Spleen (tissue), 11 donors: ENCODE measurements at regions not wholly inside any gene's neighbourhood (a gene's known extent, or its start where the extent isn't known, plus 50 kb on each side); places are given as distances from the start of the nearest gene placed in this dataset.

Source experiments
- DNase-seq: peaks from one replicate; pipeline ENCODE4 v3.0.0-alpha.2; 2020
- H3K27ac ChIP-seq, 8 donors: fragments of 200-600 bp; sonication (generic) in 7 of 8; 1 replicate in 4 of 8; 2 replicates in 4 of 8; pipeline versions ENCODE4 v1.5.0 to v1.8.0; 2016 to 2021; ENCODE audit warnings: inconsistent platforms in 4 of 8, mild to moderate bottlenecking in 4 of 8, moderate library complexity in 1 of 8
- H3K27me3 ChIP-seq, 7 donors: fragments of 200-600 bp; sonication (generic) in 6 of 7; replicated peaks in 1 of 7; 1 replicate in 4 of 7; 2 replicates in 3 of 7; pipeline versions ENCODE4 v1.5.0 to v1.8.0; 2016 to 2021; ENCODE audit warnings: inconsistent platforms in 3 of 7, mild to moderate bottlenecking in 1 of 7
- H3K36me3 ChIP-seq, 6 donors: fragments of 200-600 bp; sonication (generic) in 5 of 6; 1 replicate in 4 of 6; 2 replicates in 2 of 6; pipeline versions ENCODE4 v1.5.0 to v1.8.0; 2016 to 2021; ENCODE audit warnings: inconsistent platforms in 2 of 6
- H3K4me1 ChIP-seq, 6 donors: fragments of 200-600 bp; sonication (generic) in 5 of 6; 1 replicate in 3 of 6; 2 replicates in 3 of 6; pipeline versions ENCODE4 v1.5.0 to v1.8.0; 2016 to 2021; ENCODE audit warnings: inconsistent platforms in 3 of 6
- H3K4me3 ChIP-seq, 8 donors: fragments of 200-600 bp; sonication (generic) in 7 of 8; 1 replicate in 4 of 8; 2 replicates in 4 of 8; pipeline versions ENCODE4 v1.5.0 to v1.8.0; 2016 to 2021; ENCODE audit warnings: inconsistent platforms in 4 of 8, mild to moderate bottlenecking in 4 of 8, moderate library complexity in 2 of 8
- H3K9me3 ChIP-seq, 8 donors: fragments of 200-600 bp; sonication (generic) in 7 of 8; 1 replicate in 4 of 8; 2 replicates in 4 of 8; pipeline versions ENCODE4 v1.5.0 to v1.8.0; 2016 to 2021; ENCODE audit warnings: inconsistent platforms in 4 of 8
- POLR2A ChIP-seq, 3 donors: fragments of 450-650 bp; IDR thresholded peaks; one replicate each; pipeline ENCODE4 v1.5.1; 2017; ENCODE audit warnings: antibody characterized with exemption in 3 of 3, mild to moderate bottlenecking in 1 of 3
- POLR2AphosphoS5 ChIP-seq, 3 donors: sonication (generic); formaldehyde crosslinking; IDR thresholded peaks; one replicate each; pipeline ENCODE4 v1.5.1; 2017; ENCODE audit warnings: antibody characterized with exemption in 3 of 3
- WGBS, 5 donors: extraction: QIAGEN DNeasy Blood & Tissue Kit in 3 of 5; methylation state at CpG; one replicate each; pipeline versions ENCODE4 v1.1.5 to v1.1.7; 2013 to 2018; 5-methylcytosine and 5-hydroxymethylcytosine counted together
- intact Hi-C: fragments of 100-400 bp; cut with DNase I; formaldehyde crosslinking; loops from one replicate; pipeline ENCODE4 v1.15.0; 2023; ENCODE audit warnings: low total_unique reads
- TF ChIP-seq, protein P1 (sequence below), 11 experiments: fragments of 200-600 bp in 7 of 11; fragments of 450-650 bp in 4 of 11; sonication (generic) in 4 of 11; IDR thresholded peaks in 8 of 11; conservative IDR thresholded peaks in 3 of 11; 1 replicate in 7 of 11; 2 replicates in 4 of 11; pipeline versions ENCODE4 v1.4.0 to v1.8.0; 2016 to 2021; ENCODE audit warnings: antibody characterized with exemption in 11 of 11, inconsistent platforms in 4 of 11, mild to moderate bottlenecking in 1 of 11
- donor health status: healthy with polysubstance abuse.
- donor health status: DM: no; HTN: no; CAD: no; lungs with moderate emphysema.
- donor health status: DM: no; HTN: no; CAD: no.
- donor health status: Bipolar disorder and iron deficiency.
- donor health status: healthy.
- donor health status: DM: no; HTN: no; CAD: no.
- donor health status: DM: yes; HTN: yes; CAD: no.

DNA sequence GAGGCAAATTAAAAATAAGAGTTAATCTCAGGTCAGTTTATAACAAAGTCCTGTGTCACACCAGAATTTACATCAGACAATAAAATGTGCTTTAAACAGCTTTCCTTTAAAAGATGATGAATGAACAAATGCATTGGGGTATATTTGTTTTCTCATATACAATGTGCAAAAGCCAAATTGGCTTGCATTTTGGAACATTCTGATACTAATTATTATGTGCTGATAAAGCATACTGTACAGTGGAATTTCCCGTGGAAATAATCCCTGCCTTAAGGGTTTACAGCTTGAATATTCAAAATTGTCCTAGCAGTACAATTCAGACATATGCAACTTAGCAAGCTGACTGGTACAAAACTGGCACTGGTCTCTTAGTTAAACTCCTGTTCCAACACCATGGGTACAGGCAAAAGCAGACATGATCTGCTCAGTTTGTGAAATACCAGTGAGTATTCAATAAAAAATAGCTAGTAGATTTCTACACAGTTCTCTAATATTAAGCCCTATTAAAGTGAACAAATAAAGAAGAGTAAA lies 373.4 kb downstream of the SLITRK1 start:
- intact Hi-C loops: no loop called here
- H3K27me3 ChIP-seq: no peaks in the 10 kb centered on the region
- H3K4me3 ChIP-seq: no peak overlapping the region
- WGBS, 5 donors: 48 to 62% (median 59%) methylated on average over 1 of the region's 1 CpG
- DNase-seq: no peak
- no peaks in the 10 kb centered on the region for H3K4me1 ChIP-seq
- H3K27ac ChIP-seq: no peak overlapping the region
- H3K36me3 ChIP-seq: no peaks in the 10 kb centered on the region
- TF ChIP-seq, protein P1, sequence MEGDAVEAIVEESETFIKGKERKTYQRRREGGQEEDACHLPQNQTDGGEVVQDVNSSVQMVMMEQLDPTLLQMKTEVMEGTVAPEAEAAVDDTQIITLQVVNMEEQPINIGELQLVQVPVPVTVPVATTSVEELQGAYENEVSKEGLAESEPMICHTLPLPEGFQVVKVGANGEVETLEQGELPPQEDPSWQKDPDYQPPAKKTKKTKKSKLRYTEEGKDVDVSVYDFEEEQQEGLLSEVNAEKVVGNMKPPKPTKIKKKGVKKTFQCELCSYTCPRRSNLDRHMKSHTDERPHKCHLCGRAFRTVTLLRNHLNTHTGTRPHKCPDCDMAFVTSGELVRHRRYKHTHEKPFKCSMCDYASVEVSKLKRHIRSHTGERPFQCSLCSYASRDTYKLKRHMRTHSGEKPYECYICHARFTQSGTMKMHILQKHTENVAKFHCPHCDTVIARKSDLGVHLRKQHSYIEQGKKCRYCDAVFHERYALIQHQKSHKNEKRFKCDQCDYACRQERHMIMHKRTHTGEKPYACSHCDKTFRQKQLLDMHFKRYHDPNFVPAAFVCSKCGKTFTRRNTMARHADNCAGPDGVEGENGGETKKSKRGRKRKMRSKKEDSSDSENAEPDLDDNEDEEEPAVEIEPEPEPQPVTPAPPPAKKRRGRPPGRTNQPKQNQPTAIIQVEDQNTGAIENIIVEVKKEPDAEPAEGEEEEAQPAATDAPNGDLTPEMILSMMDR (IDR thresholded peaks at IDR 0.05 in 8 of 11, conservative IDR thresholded peaks at IDR 0.05 in 3 of 11): no peak
- TF ChIP-seq POLR2A (IDR thresholded peaks at IDR 0.05) (no peak), POLR2AphosphoS5 (IDR thresholded peaks at IDR 0.05) (no peak)
- H3K9me3 ChIP-seq: peaks cover 0 to 4% (median 0%) of the 10 kb centered on the region in 8 donors

GRCh38 chr13:83503424-83503823 lies 378.9 kb downstream of the SLITRK1 start:
- TF ChIP-seq POLR2AphosphoS5 (IDR thresholded peaks at IDR 0.05) (no peak), POLR2A (IDR thresholded peaks at IDR 0.05) (no peak)
- TF ChIP-seq, protein P1 (IDR thresholded peaks at IDR 0.05 in 8 of 11, conservative IDR thresholded peaks at IDR 0.05 in 3 of 11): no peak
- Histone ChIP-seq H3K4me1 (no peaks in the 10 kb centered on the region), H3K36me3 (no peaks in the 10 kb centered on the region), H3K27me3 (no peaks in the 10 kb centered on the region), H3K4me3 (no peak overlapping the region), H3K27ac (no peak overlapping the region), H3K9me3 (peaks cover 0 to 13% (median 0%) of the 10 kb centered on the region in 8 donors)
- intact Hi-C loops: no loop called here
- WGBS, 5 donors: 47 to 80% (median 59%) methylated on average over 1 of the region's 1 CpG
- no peak for DNase-seq

DNA sequence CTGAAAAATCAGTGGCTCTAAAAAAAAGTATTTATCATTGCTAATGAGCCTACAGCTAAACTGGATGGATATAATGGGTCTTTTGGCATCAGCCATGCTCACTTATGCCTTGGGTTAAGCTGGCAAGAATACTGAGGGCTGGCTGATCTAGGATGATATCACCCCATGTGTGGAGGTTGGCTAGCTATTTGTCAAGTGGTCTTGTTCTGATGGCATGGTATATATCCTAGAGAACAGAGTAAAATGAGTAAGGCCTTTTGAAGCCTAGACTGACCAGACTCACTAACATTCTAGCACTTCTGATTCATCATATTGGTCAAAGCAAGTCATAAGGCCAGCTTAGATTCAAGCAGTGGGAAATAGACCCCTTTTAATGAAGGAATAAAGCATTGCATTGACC lies 383.0 kb downstream of the SLITRK1 start:
- intact Hi-C loops: no loop called here
- DNase-seq: no peak
- H3K36me3 ChIP-seq: no peaks in the 10 kb centered on the region
- H3K9me3 ChIP-seq: peaks cover 0 to 9% (median 0%) of the 10 kb centered on the region in 8 donors
- H3K27me3 ChIP-seq: no peaks in the 10 kb centered on the region
- TF ChIP-seq POLR2A (IDR thresholded peaks at IDR 0.05) (no peak), POLR2AphosphoS5 (IDR thresholded peaks at IDR 0.05) (no peak)
- TF ChIP-seq, protein P1 (IDR thresholded peaks at IDR 0.05 in 8 of 11, conservative IDR thresholded peaks at IDR 0.05 in 3 of 11): no peak
- no peak overlapping the region for H3K27ac ChIP-seq
- no peak overlapping the region for H3K4me3 ChIP-seq
- H3K4me1 ChIP-seq: no peaks in the 10 kb centered on the region

DNA sequence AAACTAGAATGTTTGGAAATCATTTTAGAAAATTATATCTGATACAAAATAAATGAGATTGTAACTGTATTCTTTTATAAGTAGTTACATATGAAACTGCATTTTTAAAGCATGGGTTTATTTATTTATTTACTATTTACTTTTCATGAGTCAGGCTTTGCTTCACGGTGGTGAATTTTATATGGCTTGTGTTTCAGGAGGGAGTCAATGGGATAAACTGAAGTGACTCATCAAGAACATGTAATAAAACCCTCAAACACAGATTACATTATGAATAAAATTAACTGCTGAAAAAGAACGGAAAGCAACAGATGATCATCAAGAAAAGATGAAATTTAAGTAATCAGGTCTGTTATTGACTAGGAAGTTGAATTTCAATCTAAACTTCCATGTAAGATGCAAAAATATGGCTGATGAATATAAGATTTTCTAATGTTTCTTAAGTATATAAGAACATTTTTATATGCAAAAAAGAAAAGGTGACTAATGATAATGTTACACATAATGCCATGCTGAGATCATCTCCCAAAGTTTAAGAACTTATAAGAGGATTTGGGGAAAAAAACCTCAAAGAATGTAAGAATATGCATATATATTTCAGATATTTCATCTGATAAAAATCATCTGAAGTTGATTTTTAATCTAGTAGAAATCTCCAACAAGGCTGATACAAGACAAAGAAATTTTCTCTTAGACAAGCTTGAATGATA lies 383.6 kb downstream of the SLITRK1 start:
- WGBS, 5 donors: 75 to 93% (median 84%) methylated on average over 2 of the region's 2 CpGs
- Histone ChIP-seq H3K4me1 (no peaks in the 10 kb centered on the region), H3K9me3 (peaks cover 0 to 9% (median 0%) of the 10 kb centered on the region in 8 donors), H3K27me3 (no peaks in the 10 kb centered on the region), H3K36me3 (no peaks in the 10 kb centered on the region), H3K4me3 (no peak overlapping the region), H3K27ac (no peak overlapping the region)
- TF ChIP-seq, protein P1 (IDR thresholded peaks at IDR 0.05 in 8 of 11, conservative IDR thresholded peaks at IDR 0.05 in 3 of 11): no peak
- TF ChIP-seq POLR2AphosphoS5 (IDR thresholded peaks at IDR 0.05) (no peak), POLR2A (IDR thresholded peaks at IDR 0.05) (no peak)
- DNase-seq: no peak
- intact Hi-C loops: no loop called here
